Tibial nerve (tissue), 4 donors: ENCODE measurements at regions not wholly inside any gene's neighbourhood (a gene's known extent, or its start where the extent isn't known, plus 50 kb on each side); places are given as distances from the start of the nearest gene placed in this dataset.

Experiments used
- EP300 ChIP-seq, 2 donors: sonication (generic); formaldehyde crosslinking; IDR thresholded peaks; one replicate each; pipeline ENCODE4 v1.6.1; 2017; ENCODE audit warnings: antibody characterized with exemption in 2 of 2, mild to moderate bottlenecking in 1 of 2
- POLR2A ChIP-seq, 2 donors: fragments of 450-650 bp; IDR thresholded peaks; one replicate each; pipeline ENCODE4 v1.6.1; 2017; ENCODE audit warnings: antibody characterized with exemption in 2 of 2, mild to moderate bottlenecking in 2 of 2, moderate library complexity in 2 of 2
- TF ChIP-seq, protein P1 (sequence below), 5 experiments: fragments of 200-600 bp in 3 of 5; fragments of 450-650 bp in 2 of 5; sonication (generic) in 3 of 5; IDR thresholded peaks; one replicate each; pipeline ENCODE4 v1.5.1; 2016 to 2019; ENCODE audit warnings: antibody characterized with exemption in 5 of 5, mild to moderate bottlenecking in 3 of 5, moderate library complexity in 2 of 5

DNA sequence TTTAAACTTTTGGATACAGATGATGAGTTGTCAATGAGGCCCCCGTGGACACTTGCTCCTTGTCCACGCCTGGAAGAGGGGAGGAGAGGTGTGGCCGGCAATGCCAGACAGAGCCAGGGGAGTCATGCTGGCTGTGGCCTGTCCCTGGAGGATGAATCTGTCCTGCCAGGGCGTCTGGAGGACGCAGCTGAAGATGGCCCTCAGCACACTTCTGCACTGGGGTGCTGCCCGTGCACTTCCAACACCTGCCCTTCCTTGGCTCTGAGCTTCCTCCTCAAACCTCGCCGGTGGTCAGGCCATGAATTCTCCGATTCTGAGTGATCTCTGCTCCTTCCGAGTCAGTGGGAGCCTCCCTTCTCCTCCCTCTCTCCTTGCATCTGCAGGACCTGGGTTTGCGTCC, 56.4 kb downstream of the KCNF1 start:
- TF ChIP-seq, protein P1, sequence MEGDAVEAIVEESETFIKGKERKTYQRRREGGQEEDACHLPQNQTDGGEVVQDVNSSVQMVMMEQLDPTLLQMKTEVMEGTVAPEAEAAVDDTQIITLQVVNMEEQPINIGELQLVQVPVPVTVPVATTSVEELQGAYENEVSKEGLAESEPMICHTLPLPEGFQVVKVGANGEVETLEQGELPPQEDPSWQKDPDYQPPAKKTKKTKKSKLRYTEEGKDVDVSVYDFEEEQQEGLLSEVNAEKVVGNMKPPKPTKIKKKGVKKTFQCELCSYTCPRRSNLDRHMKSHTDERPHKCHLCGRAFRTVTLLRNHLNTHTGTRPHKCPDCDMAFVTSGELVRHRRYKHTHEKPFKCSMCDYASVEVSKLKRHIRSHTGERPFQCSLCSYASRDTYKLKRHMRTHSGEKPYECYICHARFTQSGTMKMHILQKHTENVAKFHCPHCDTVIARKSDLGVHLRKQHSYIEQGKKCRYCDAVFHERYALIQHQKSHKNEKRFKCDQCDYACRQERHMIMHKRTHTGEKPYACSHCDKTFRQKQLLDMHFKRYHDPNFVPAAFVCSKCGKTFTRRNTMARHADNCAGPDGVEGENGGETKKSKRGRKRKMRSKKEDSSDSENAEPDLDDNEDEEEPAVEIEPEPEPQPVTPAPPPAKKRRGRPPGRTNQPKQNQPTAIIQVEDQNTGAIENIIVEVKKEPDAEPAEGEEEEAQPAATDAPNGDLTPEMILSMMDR (IDR thresholded peaks at IDR 0.05), result no peak
- TF ChIP-seq POLR2A (IDR thresholded peaks at IDR 0.05), result no peak
- TF ChIP-seq EP300 (IDR thresholded peaks at IDR 0.05), result no peak
